ENCODE measurements at regions not wholly inside any gene's neighbourhood (a gene's known extent, or its start where the extent isn't known, plus 50 kb on each side); places are given as distances from the start of the nearest gene placed in this dataset.

- H3K27ac Mint-ChIP-seq, result no peak overlapping the region
- no peaks in the 10 kb centered on the region for H3K27me3 Mint-ChIP-seq
- TF ChIP-seq, protein P1, sequence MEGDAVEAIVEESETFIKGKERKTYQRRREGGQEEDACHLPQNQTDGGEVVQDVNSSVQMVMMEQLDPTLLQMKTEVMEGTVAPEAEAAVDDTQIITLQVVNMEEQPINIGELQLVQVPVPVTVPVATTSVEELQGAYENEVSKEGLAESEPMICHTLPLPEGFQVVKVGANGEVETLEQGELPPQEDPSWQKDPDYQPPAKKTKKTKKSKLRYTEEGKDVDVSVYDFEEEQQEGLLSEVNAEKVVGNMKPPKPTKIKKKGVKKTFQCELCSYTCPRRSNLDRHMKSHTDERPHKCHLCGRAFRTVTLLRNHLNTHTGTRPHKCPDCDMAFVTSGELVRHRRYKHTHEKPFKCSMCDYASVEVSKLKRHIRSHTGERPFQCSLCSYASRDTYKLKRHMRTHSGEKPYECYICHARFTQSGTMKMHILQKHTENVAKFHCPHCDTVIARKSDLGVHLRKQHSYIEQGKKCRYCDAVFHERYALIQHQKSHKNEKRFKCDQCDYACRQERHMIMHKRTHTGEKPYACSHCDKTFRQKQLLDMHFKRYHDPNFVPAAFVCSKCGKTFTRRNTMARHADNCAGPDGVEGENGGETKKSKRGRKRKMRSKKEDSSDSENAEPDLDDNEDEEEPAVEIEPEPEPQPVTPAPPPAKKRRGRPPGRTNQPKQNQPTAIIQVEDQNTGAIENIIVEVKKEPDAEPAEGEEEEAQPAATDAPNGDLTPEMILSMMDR (IDR thresholded peaks at IDR 0.05; ENCODE audit: unreplicated experiment), result no peak
- no peaks in the 10 kb centered on the region for H3K9me3 Mint-ChIP-seq (ENCODE audit: low read depth)
- DNase-seq (ENCODE audit: low spot score, unreplicated experiment), result no peak
- H3K4me1 Mint-ChIP-seq (ENCODE audit: low read depth), result no peaks in the 10 kb centered on the region
- no peak overlapping the region for H3K4me3 Mint-ChIP-seq (ENCODE audit: low read depth)
- no peaks in the 10 kb centered on the region for H3K36me3 Mint-ChIP-seq (ENCODE audit: insufficient read depth)
Measured at GRCh38 chr4:25500626-25501316, 123.7 kb downstream of the ANAPC4 start.

GRCh38 chr4:25502115-25502514 is 125.1 kb downstream of the ANAPC4 start:
- Mint-ChIP-seq H3K27me3 (no peaks in the 10 kb centered on the region), H3K9me3 (ENCODE audit: low read depth) (no peaks in the 10 kb centered on the region), H3K27ac (no peak overlapping the region), H3K36me3 (ENCODE audit: insufficient read depth) (no peaks in the 10 kb centered on the region), H3K4me1 (ENCODE audit: low read depth) (no peaks in the 10 kb centered on the region), H3K4me3 (ENCODE audit: low read depth) (no peak overlapping the region)
- DNase-seq (ENCODE audit: low spot score, unreplicated experiment), result no peak
- TF ChIP-seq, protein P1 (IDR thresholded peaks at IDR 0.05; ENCODE audit: unreplicated experiment), result no peak

DNA sequence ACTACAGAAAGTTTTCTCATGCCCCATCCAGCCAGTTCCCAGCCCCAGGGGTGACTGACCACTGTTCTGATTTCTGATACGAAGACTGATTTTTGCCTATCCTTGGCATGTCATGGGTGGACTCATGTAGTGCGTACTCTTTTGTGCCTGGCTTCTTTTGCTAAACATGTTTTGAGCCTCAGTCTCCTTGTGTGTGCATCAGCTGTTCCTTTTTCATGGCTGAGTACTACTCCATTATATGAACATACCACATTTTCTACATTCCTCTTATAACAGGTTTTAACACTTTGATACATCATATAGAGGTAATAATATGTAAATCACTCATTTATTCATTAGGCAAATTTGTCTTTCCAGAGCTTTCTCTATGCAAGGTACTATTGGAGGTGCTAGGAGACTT is 126.7 kb downstream of the ANAPC4 start:
- H3K9me3 Mint-ChIP-seq (ENCODE audit: low read depth), result no peaks in the 10 kb centered on the region
- TF ChIP-seq, protein P1 (IDR thresholded peaks at IDR 0.05; ENCODE audit: unreplicated experiment), result no peak
- no peak overlapping the region for H3K4me3 Mint-ChIP-seq (ENCODE audit: low read depth)
- H3K36me3 Mint-ChIP-seq (ENCODE audit: insufficient read depth), result no peaks in the 10 kb centered on the region
- H3K27ac Mint-ChIP-seq, result no peak overlapping the region
- DNase-seq (ENCODE audit: low spot score, unreplicated experiment), result no peak
- no peaks in the 10 kb centered on the region for H3K4me1 Mint-ChIP-seq (ENCODE audit: low read depth)
- no peaks in the 10 kb centered on the region for H3K27me3 Mint-ChIP-seq

GRCh38 chr4:25504932-25505636 is 128.0 kb downstream of the ANAPC4 start:
- no peaks in the 10 kb centered on the region for H3K4me1 Mint-ChIP-seq (ENCODE audit: low read depth)
- TF ChIP-seq, protein P1 (IDR thresholded peaks at IDR 0.05; ENCODE audit: unreplicated experiment), result no peak
- H3K27ac Mint-ChIP-seq, result no peak overlapping the region
- H3K9me3 Mint-ChIP-seq (ENCODE audit: low read depth), result no peaks in the 10 kb centered on the region
- no peaks in the 10 kb centered on the region for H3K27me3 Mint-ChIP-seq
- no peak overlapping the region for H3K4me3 Mint-ChIP-seq (ENCODE audit: low read depth)
- no peaks in the 10 kb centered on the region for H3K36me3 Mint-ChIP-seq (ENCODE audit: insufficient read depth)
- no peak for DNase-seq (ENCODE audit: low spot score, unreplicated experiment)

DNA sequence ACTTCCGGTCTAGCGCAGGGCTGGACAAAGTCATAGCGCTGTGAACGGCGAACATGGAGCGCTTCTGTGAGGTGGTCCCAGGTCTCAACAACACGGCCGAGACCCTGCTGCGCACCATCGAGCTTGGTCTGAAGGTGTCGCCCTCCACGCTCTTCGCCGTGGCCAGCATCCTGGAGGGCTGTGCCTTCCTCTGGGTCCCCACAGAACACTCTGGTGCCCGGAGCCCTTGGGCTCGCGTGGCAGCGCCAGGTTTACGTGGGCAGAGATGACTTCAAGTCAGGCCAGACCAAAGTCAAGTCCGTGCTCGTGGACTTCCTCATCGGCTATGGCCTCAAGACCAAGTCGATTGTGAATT is 128.6 kb downstream of the ANAPC4 start:
- Mint-ChIP-seq H3K9me3 (ENCODE audit: low read depth) (no peaks in the 10 kb centered on the region), H3K4me1 (ENCODE audit: low read depth) (no peaks in the 10 kb centered on the region), H3K27ac (no peak overlapping the region), H3K4me3 (ENCODE audit: low read depth) (no peak overlapping the region), H3K27me3 (no peaks in the 10 kb centered on the region), H3K36me3 (ENCODE audit: insufficient read depth) (no peaks in the 10 kb centered on the region)
- DNase-seq (ENCODE audit: low spot score, unreplicated experiment), result no peak
- TF ChIP-seq, protein P1 (IDR thresholded peaks at IDR 0.05; ENCODE audit: unreplicated experiment), result no peak
